ENCODE measurements at regions not wholly inside any gene's neighbourhood (a gene's known extent, or its start where the extent isn't known, plus 50 kb on each side); places are given as distances from the start of the nearest gene placed in this dataset.

GRCh38 chr6:160804639-160805038, 102.6 kb downstream of the PLG start:
- no peaks in the 10 kb centered on the region for H3K27me3 ChIP-seq (ENCODE audit: insufficient read depth, poor library complexity, severe bottlenecking)
- no peak for DNase-seq (ENCODE audit: low read depth in 1 of 2, low spot score in 1 of 2)
- TF ChIP-seq, protein P1, sequence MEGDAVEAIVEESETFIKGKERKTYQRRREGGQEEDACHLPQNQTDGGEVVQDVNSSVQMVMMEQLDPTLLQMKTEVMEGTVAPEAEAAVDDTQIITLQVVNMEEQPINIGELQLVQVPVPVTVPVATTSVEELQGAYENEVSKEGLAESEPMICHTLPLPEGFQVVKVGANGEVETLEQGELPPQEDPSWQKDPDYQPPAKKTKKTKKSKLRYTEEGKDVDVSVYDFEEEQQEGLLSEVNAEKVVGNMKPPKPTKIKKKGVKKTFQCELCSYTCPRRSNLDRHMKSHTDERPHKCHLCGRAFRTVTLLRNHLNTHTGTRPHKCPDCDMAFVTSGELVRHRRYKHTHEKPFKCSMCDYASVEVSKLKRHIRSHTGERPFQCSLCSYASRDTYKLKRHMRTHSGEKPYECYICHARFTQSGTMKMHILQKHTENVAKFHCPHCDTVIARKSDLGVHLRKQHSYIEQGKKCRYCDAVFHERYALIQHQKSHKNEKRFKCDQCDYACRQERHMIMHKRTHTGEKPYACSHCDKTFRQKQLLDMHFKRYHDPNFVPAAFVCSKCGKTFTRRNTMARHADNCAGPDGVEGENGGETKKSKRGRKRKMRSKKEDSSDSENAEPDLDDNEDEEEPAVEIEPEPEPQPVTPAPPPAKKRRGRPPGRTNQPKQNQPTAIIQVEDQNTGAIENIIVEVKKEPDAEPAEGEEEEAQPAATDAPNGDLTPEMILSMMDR (IDR thresholded peaks at IDR 0.05; ENCODE audit: insufficient read depth, low read length): no peak
- no peak for TF ChIP-seq SPI1 (IDR thresholded peaks at IDR 0.05; ENCODE audit: borderline replicate concordance, low read depth)
- TF ChIP-seq, protein P2, sequence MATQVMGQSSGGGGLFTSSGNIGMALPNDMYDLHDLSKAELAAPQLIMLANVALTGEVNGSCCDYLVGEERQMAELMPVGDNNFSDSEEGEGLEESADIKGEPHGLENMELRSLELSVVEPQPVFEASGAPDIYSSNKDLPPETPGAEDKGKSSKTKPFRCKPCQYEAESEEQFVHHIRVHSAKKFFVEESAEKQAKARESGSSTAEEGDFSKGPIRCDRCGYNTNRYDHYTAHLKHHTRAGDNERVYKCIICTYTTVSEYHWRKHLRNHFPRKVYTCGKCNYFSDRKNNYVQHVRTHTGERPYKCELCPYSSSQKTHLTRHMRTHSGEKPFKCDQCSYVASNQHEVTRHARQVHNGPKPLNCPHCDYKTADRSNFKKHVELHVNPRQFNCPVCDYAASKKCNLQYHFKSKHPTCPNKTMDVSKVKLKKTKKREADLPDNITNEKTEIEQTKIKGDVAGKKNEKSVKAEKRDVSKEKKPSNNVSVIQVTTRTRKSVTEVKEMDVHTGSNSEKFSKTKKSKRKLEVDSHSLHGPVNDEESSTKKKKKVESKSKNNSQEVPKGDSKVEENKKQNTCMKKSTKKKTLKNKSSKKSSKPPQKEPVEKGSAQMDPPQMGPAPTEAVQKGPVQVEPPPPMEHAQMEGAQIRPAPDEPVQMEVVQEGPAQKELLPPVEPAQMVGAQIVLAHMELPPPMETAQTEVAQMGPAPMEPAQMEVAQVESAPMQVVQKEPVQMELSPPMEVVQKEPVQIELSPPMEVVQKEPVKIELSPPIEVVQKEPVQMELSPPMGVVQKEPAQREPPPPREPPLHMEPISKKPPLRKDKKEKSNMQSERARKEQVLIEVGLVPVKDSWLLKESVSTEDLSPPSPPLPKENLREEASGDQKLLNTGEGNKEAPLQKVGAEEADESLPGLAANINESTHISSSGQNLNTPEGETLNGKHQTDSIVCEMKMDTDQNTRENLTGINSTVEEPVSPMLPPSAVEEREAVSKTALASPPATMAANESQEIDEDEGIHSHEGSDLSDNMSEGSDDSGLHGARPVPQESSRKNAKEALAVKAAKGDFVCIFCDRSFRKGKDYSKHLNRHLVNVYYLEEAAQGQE (IDR thresholded peaks at IDR 0.05; ENCODE audit: insufficient replicate concordance, low read depth): no peak
- no peak for TF ChIP-seq POLR2AphosphoS5 (IDR thresholded peaks at IDR 0.05; ENCODE audit: low read depth)
- TF ChIP-seq GABPA (IDR thresholded peaks at IDR 0.05; ENCODE audit: low read depth): no peak
- H3K27ac ChIP-seq (replicated peaks): no peak overlapping the region
- no peak overlapping the region for H3K4me3 ChIP-seq (replicated peaks; ENCODE audit: insufficient read depth, low read length)

DNA sequence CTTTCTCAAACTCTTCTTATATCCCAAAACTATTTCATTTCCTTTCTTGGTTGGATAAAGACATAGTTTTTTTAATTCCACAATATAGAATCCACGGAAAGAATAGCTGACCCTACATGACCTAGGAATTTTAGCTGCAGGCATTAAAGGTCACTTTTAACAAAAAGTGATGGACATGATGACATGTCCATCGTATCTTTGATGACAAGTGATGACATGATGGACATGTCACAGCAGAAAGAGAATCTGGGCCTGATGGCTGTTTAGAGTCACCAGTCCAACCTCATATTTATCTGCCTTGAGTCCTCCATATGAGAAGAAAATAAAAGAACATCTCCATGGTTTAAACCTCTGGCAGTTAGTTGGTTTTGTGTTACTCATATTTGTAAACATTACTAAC, 106.2 kb downstream of the PLG start:
- DNase-seq (ENCODE audit: low read depth in 1 of 2, low spot score in 1 of 2): no peak
- Histone ChIP-seq H3K27ac (replicated peaks) (no peak overlapping the region), H3K27me3 (ENCODE audit: insufficient read depth, poor library complexity, severe bottlenecking) (no peaks in the 10 kb centered on the region), H3K4me3 (replicated peaks; ENCODE audit: insufficient read depth, low read length) (no peak overlapping the region)
- TF ChIP-seq SPI1 (IDR thresholded peaks at IDR 0.05; ENCODE audit: borderline replicate concordance, low read depth): no peak
- TF ChIP-seq, protein P1 (IDR thresholded peaks at IDR 0.05; ENCODE audit: insufficient read depth, low read length): no peak
- no peak for TF ChIP-seq POLR2AphosphoS5 (IDR thresholded peaks at IDR 0.05; ENCODE audit: low read depth)
- TF ChIP-seq GABPA (IDR thresholded peaks at IDR 0.05; ENCODE audit: low read depth): no peak
- TF ChIP-seq, protein P2 (IDR thresholded peaks at IDR 0.05; ENCODE audit: insufficient replicate concordance, low read depth): no peak

GRCh38 chr6:160810238-160810637, 108.2 kb downstream of the PLG start:
- H3K4me3 ChIP-seq (replicated peaks; ENCODE audit: insufficient read depth, low read length): no peak overlapping the region
- no peak for DNase-seq (ENCODE audit: low read depth in 1 of 2, low spot score in 1 of 2)
- no peaks in the 10 kb centered on the region for H3K27me3 ChIP-seq (ENCODE audit: insufficient read depth, poor library complexity, severe bottlenecking)
- TF ChIP-seq POLR2AphosphoS5 (IDR thresholded peaks at IDR 0.05; ENCODE audit: low read depth) (no peak), GABPA (IDR thresholded peaks at IDR 0.05; ENCODE audit: low read depth) (no peak), SPI1 (IDR thresholded peaks at IDR 0.05; ENCODE audit: borderline replicate concordance, low read depth) (no peak)
- TF ChIP-seq, protein P2 (IDR thresholded peaks at IDR 0.05; ENCODE audit: insufficient replicate concordance, low read depth): no peak
- TF ChIP-seq, protein P1 (IDR thresholded peaks at IDR 0.05; ENCODE audit: insufficient read depth, low read length): no peak
- no peak overlapping the region for H3K27ac ChIP-seq (replicated peaks)

Data from HL-60 (cell line).